WTC11 (cell line): ENCODE measurements at regions not wholly inside any gene's neighbourhood (a gene's known extent, or its start where the extent isn't known, plus 50 kb on each side); places are given as distances from the start of the nearest gene placed in this dataset.

ENCODE experiments used
- CTCF ChIP-seq: fragments of 200-600 bp; IDR thresholded peaks from 2 replicates; pipeline ENCODE4 v1.8.0; 2022; ENCODE audit warnings: antibody characterized with exemption
- MAX ChIP-seq: sonication (generic); formaldehyde crosslinking; IDR thresholded peaks from 2 replicates; pipeline ENCODE4 v1.8.0; 2022; ENCODE audit warnings: mild to moderate bottlenecking, missing genetic modification reagents
- MYBL2 ChIP-seq: sonication (generic); formaldehyde crosslinking; IDR thresholded peaks from 2 replicates; pipeline ENCODE4 v1.8.1; 2023; ENCODE audit warnings: mild to moderate bottlenecking, moderate library complexity, missing genetic modification reagents
- NFE2L1 ChIP-seq: sonication (generic); formaldehyde crosslinking; IDR thresholded peaks from 2 replicates; pipeline ENCODE4 v1.8.1; 2023; ENCODE audit warnings: missing genetic modification reagents
- NR1H2 ChIP-seq: sonication (generic); formaldehyde crosslinking; IDR thresholded peaks from 2 replicates; pipeline ENCODE4 v1.9.0; 2021; ENCODE audit warnings: mild to moderate bottlenecking, moderate library complexity, missing genetic modification reagents
- NR3C1 ChIP-seq: sonication (generic); formaldehyde crosslinking; conservative IDR thresholded peaks from 2 replicates; pipeline ENCODE4 v1.8.1; 2023; ENCODE audit warnings: low read depth, mild to moderate bottlenecking, missing genetic modification reagents
- TF ChIP-seq, protein P1 (sequence below): sonication (generic); formaldehyde crosslinking; IDR thresholded peaks from 2 replicates; pipeline ENCODE4 v1.8.1; 2023; ENCODE audit warnings: mild to moderate bottlenecking, missing genetic modification reagents, borderline replicate concordance
- TF ChIP-seq, protein P2 (sequence below): sonication (generic); formaldehyde crosslinking; IDR thresholded peaks from 2 replicates; pipeline ENCODE4 v1.8.0; 2023; ENCODE audit warnings: missing genetic modification reagents
- TF ChIP-seq, protein P3 (sequence below): sonication (generic); formaldehyde crosslinking; IDR thresholded peaks from 2 replicates; pipeline ENCODE4 v1.8.1; 2023; ENCODE audit warnings: mild to moderate bottlenecking, missing genetic modification reagents, moderate library complexity

DNA sequence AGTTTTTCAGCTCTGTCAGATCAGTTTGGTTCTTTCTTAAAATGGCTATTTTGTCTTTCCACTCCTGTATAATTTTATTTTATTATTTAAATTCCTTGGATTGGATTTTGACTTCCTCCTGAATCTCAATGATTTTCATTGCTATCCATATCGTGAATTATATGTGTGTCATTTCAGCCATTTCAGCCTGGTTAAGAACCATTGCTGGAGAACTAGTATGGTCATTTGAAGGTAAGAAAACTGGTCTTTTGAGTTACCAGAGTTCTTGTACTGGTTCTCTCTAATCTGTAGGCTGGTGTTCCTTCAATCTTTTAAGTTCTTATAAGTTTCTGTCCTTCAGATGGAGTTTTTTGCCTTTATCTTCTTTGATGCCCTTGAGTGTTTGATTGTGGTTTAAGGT is 815.5 kb downstream of the KLHL13 start:
- no peak for TF ChIP-seq CTCF
- TF ChIP-seq, protein P1, sequence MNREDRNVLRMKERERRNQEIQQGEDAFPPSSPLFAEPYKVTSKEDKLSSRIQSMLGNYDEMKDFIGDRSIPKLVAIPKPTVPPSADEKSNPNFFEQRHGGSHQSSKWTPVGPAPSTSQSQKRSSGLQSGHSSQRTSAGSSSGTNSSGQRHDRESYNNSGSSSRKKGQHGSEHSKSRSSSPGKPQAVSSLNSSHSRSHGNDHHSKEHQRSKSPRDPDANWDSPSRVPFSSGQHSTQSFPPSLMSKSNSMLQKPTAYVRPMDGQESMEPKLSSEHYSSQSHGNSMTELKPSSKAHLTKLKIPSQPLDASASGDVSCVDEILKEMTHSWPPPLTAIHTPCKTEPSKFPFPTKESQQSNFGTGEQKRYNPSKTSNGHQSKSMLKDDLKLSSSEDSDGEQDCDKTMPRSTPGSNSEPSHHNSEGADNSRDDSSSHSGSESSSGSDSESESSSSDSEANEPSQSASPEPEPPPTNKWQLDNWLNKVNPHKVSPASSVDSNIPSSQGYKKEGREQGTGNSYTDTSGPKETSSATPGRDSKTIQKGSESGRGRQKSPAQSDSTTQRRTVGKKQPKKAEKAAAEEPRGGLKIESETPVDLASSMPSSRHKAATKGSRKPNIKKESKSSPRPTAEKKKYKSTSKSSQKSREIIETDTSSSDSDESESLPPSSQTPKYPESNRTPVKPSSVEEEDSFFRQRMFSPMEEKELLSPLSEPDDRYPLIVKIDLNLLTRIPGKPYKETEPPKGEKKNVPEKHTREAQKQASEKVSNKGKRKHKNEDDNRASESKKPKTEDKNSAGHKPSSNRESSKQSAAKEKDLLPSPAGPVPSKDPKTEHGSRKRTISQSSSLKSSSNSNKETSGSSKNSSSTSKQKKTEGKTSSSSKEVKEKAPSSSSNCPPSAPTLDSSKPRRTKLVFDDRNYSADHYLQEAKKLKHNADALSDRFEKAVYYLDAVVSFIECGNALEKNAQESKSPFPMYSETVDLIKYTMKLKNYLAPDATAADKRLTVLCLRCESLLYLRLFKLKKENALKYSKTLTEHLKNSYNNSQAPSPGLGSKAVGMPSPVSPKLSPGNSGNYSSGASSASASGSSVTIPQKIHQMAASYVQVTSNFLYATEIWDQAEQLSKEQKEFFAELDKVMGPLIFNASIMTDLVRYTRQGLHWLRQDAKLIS (CRISPR knock-in tag) = no peak
- TF ChIP-seq, protein P2, sequence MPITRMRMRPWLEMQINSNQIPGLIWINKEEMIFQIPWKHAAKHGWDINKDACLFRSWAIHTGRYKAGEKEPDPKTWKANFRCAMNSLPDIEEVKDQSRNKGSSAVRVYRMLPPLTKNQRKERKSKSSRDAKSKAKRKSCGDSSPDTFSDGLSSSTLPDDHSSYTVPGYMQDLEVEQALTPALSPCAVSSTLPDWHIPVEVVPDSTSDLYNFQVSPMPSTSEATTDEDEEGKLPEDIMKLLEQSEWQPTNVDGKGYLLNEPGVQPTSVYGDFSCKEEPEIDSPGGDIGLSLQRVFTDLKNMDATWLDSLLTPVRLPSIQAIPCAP (CRISPR knock-in tag) = no peak
- no peak for TF ChIP-seq NFE2L1
- TF ChIP-seq, protein P3, sequence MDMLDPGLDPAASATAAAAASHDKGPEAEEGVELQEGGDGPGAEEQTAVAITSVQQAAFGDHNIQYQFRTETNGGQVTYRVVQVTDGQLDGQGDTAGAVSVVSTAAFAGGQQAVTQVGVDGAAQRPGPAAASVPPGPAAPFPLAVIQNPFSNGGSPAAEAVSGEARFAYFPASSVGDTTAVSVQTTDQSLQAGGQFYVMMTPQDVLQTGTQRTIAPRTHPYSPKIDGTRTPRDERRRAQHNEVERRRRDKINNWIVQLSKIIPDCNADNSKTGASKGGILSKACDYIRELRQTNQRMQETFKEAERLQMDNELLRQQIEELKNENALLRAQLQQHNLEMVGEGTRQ (CRISPR knock-in tag) = no peak
- TF ChIP-seq MAX (CRISPR knock-in tag) = no peak
- TF ChIP-seq NR1H2 (CRISPR knock-in tag) = no peak
- no peak for TF ChIP-seq MYBL2 (CRISPR knock-in tag)
- no peak for TF ChIP-seq NR3C1
